ENCODE measurements at regions not wholly inside any gene's neighbourhood (a gene's known extent, or its start where the extent isn't known, plus 50 kb on each side); places are given as distances from the start of the nearest gene placed in this dataset.
A peak's percentile ranks its signal among the peaks of the same experiment; 100 is the strongest.

- TF ChIP-seq CTBP2 (IDR thresholded peaks at IDR 0.05; ENCODE audit: borderline replicate concordance, insufficient read depth, insufficient read length, low read length) (no peak), EGR1 (IDR thresholded peaks at IDR 0.05; ENCODE audit: borderline replicate concordance, low read depth, low read length) (no peak), SAP30 (IDR thresholded peaks at IDR 0.05; ENCODE audit: insufficient read depth, insufficient replicate concordance, low read length) (no peak), TBP (IDR thresholded peaks at IDR 0.05; ENCODE audit: low read depth, low read length) (no peak)
- no peaks in the 10 kb centered on the region; a peak in 1 of 4 replicates for H3K9me3 ChIP-seq (ENCODE audit: insufficient read depth in 2 of 2, low read depth in 1 of 2, low read length in 1 of 2)
- H3K79me2 ChIP-seq (ENCODE audit: control insufficient read depth in 1 of 2, insufficient read depth in 2 of 2, low read length in 2 of 2): no peaks in the 10 kb centered on the region
- no peaks in the 10 kb centered on the region for H3K79me1 ChIP-seq (ENCODE audit: low read depth, low read length)
- no peak overlapping the region for H2BK20ac ChIP-seq (ENCODE audit: low read length)
- H3K23ac ChIP-seq (ENCODE audit: insufficient read length): no peak overlapping the region
- no peaks in the 10 kb centered on the region for H4K20me1 ChIP-seq (replicated peaks in 1 of 2; ENCODE audit: control insufficient read depth in 1 of 2, insufficient read depth in 2 of 2, low read length in 2 of 2)
- no peak overlapping the region for H4K5ac ChIP-seq (ENCODE audit: insufficient read length, low read depth, low read length)
- no peak overlapping the region for H3K4ac ChIP-seq (replicated peaks; ENCODE audit: insufficient read length, low read depth, low read length)
- no peak overlapping the region for H3K56ac ChIP-seq (replicated peaks; ENCODE audit: insufficient read length, low read depth, low read length)
- H3K27me3 ChIP-seq (replicated peaks in 1 of 4; ENCODE audit: control insufficient read depth in 3 of 4, extremely low read depth in 1 of 4, insufficient read depth in 3 of 4, low read length in 3 of 4): no peaks in the 10 kb centered on the region
- H4K8ac ChIP-seq (ENCODE audit: extremely low read depth, insufficient read depth, low read length): no peak overlapping the region
- no peak for DNase-seq (ENCODE audit: low read depth in 1 of 2, low spot score in 2 of 2)
- H2BK5ac ChIP-seq (ENCODE audit: low read depth, low read length): no peak overlapping the region
- POLR2A ChIA-PET (ENCODE audit: partially characterized antibody): no interaction called here
- H3K14ac ChIP-seq (ENCODE audit: insufficient read length): no peak overlapping the region
- H3K18ac ChIP-seq (ENCODE audit: extremely low read depth, low read length): no peak overlapping the region
- no peak overlapping the region for H2BK12ac ChIP-seq (ENCODE audit: low read depth, low read length)
- H4K91ac ChIP-seq (replicated peaks; ENCODE audit: insufficient read length, low read length): no peak overlapping the region
- WGBS, 2 experiments (ENCODE audit: extremely low coverage in 1 of 2, insufficient coverage in 1 of 2, insufficient read length in 1 of 2, insufficient replicate concordance in 2 of 2, low coverage in 1 of 2, low lambda C conversion rate in 2 of 2, missing lambda C conversion rate in 1 of 2): 90% methylated on average over 3 of the region's 3 CpGs; no CpG with 5 or more reads in 1 of the 2 experiments
- no peak for FAIRE-seq
- no peak overlapping the region for H3K4me2 ChIP-seq (ENCODE audit: insufficient read depth in 1 of 2, low read depth in 2 of 2, low read length in 2 of 2)
- no peak overlapping the region for H3K4me3 ChIP-seq (ENCODE audit: extremely low read depth in 1 of 4, insufficient read depth in 2 of 4, low read depth in 3 of 4, low read length in 4 of 4)
- H2AK5ac ChIP-seq (ENCODE audit: low read depth, low read length): no peak overlapping the region
- CTCF ChIA-PET (ENCODE audit: partially characterized antibody): no interaction called here
- H3K4me1 ChIP-seq (replicated peaks in 1 of 4; ENCODE audit: control insufficient read depth in 3 of 4, insufficient read depth in 4 of 4, low read length in 3 of 4): peaks cover 0 to 3% (median 0%) of the 10 kb centered on the region in 4 experiments; a peak in 1 of 7 replicates
- no peak overlapping the region for H3K9ac ChIP-seq (replicated peaks in 1 of 4; ENCODE audit: extremely low read depth in 1 of 4, low read depth in 3 of 4, low read length in 3 of 4)
- no peaks in the 10 kb centered on the region for H3K36me3 ChIP-seq (ENCODE audit: control insufficient read depth in 2 of 4, insufficient read depth in 4 of 4, low read length in 3 of 4)
- H3K23me2 ChIP-seq (ENCODE audit: low read depth, low read length): no peaks in the 10 kb centered on the region
- no peak overlapping the region for H3K27ac ChIP-seq (ENCODE audit: low read depth, low read length)
- H2AFZ ChIP-seq (ENCODE audit: low read length): 0 out of 2 replicates have a peak overlapping the region, but pooled peaks have one; percentile 46
- no peak overlapping the region; the same call in 1 of the 2 replicates for H2BK15ac ChIP-seq (ENCODE audit: low read length)
- no peak overlapping the region for H2BK120ac ChIP-seq (replicated peaks; ENCODE audit: low read depth, low read length)
These were observed 356.7 kb downstream of the CDH7 start for GRCh38 chr18:66107546-66107945.
